GM12878 (cell line): ENCODE measurements at regions not wholly inside any gene's neighbourhood (a gene's known extent, or its start where the extent isn't known, plus 50 kb on each side); places are given as distances from the start of the nearest gene placed in this dataset.

ENCODE experiments used
- ATAC-seq: fragments of 200-7000 bp; cut with Tn5 transposase; 3 replicates; pipeline ENCODE4 v1.9.1; 2020; ENCODE audit warnings: mild to moderate bottlenecking, moderate library complexity
- BruUV-seq: library from RNA; stranded (reverse); fragments of 400-500 nt; replicated peaks from 2 replicates; lab custom pipeline; 2021; lab: Mats Ljungman, UMichigan
- CTCF ChIA-PET: fragments of 300-600 bp; sonication (Branson Sonifier 250); formaldehyde crosslinking; extraction: SDS; loops from one replicate; lab custom pipeline; 2021; ENCODE audit warnings: inconsistent platforms; lab: Yijun Ruan, JAX
- POLR2A ChIA-PET: fragments of 350-600 bp; formaldehyde crosslinking; extraction: SDS; loops from one replicate; lab custom pipeline; 2021; ENCODE audit warnings: inconsistent platforms; lab: Charles Lee
- RAD21 ChIA-PET: fragments of 300-600 bp; sonication (Branson Sonifier 250); formaldehyde crosslinking; loops from one replicate; lab custom pipeline; 2023; ENCODE audit warnings: antibody characterized with exemption; ENCODE audit not compliant: unreplicated experiment; lab: Charles Lee
- SMC1A ChIA-PET: fragments of 300-600 bp; sonication (Branson Sonifier 250); formaldehyde crosslinking; loops from one replicate; lab custom pipeline; 2023; ENCODE audit not compliant: unreplicated experiment, uncharacterized antibody; lab: Charles Lee
- DNase-seq: peaks from one replicate; pipeline ENCODE4 v3.0.0-alpha.2; 2011; ENCODE audit warnings: low read depth, low spot score
- FAIRE-seq: peaks from 3 replicates; lab custom pipeline; 2011; peaks lifted over from hg19 to GRCh38; lab: Jason Lieb, UNC
- H2AFZ ChIP-seq: 2 replicates; pipeline ENCODE4 v1.6.0; 2011; ENCODE audit warnings: low read depth, low read length, control low read depth; ENCODE audit not compliant: control insufficient read depth
- H3K27ac ChIP-seq: 2 replicates; pipeline ENCODE4 v1.5.1; 2011; ENCODE audit warnings: control low read depth; ENCODE audit not compliant: control insufficient read depth, insufficient read depth
- H3K27me3 ChIP-seq, 2 experiments: replicated peaks in 1 of 2; 2 replicates each; pipeline versions ENCODE4 v1.6.0 to v1.6.1; 2011; ENCODE audit warnings: low read length in 1 of 2; ENCODE audit not compliant: control insufficient read depth in 2 of 2, insufficient read depth in 2 of 2
- H3K36me3 ChIP-seq, 2 experiments: 2 replicates each; pipeline ENCODE4 v1.5.1; 2011; ENCODE audit warnings: low read length in 1 of 2; ENCODE audit not compliant: control insufficient read depth in 2 of 2, insufficient read depth in 2 of 2
- H3K4me1 ChIP-seq: 2 replicates; pipeline ENCODE4 v1.6.1; 2011; ENCODE audit warnings: mild to moderate bottlenecking, low read length, moderate library complexity, mixed read lengths; ENCODE audit not compliant: control insufficient read depth, insufficient read depth
- H3K4me2 ChIP-seq: 2 replicates; pipeline ENCODE4 v1.6.0; 2011; ENCODE audit warnings: control low read depth; ENCODE audit not compliant: control insufficient read depth, insufficient read depth
- H3K4me3 ChIP-seq: fragments of 200-600 bp; sonication (generic); 2 replicates; pipeline ENCODE4 v1.5.1; 2016
- H3K79me2 ChIP-seq: 2 replicates; pipeline ENCODE4 v1.6.0; 2011; ENCODE audit warnings: low read length; ENCODE audit not compliant: control insufficient read depth, insufficient read depth
- H3K9ac ChIP-seq: 2 replicates; pipeline ENCODE4 v1.8.0; 2011; ENCODE audit warnings: low read length, control low read depth, mixed read lengths; ENCODE audit not compliant: control insufficient read depth, insufficient read depth
- H3K9me3 ChIP-seq: replicated peaks from 3 replicates; pipeline ENCODE4 v1.5.1; 2011; ENCODE audit warnings: mild to moderate bottlenecking, low read length; ENCODE audit not compliant: control insufficient read depth, insufficient read depth
- H4K20me1 ChIP-seq: 2 replicates; pipeline ENCODE4 v1.6.0; 2011; ENCODE audit not compliant: control insufficient read depth, insufficient read depth
- FOS ChIP-seq: IDR thresholded peaks from 3 replicates; pipeline ENCODE4 v1.6.1; 2011; ENCODE audit warnings: borderline replicate concordance; ENCODE audit not compliant: insufficient read length; ENCODE audit errors: extremely low read depth
- HDGF ChIP-seq: fragments of 450-650 bp; IDR thresholded peaks from 2 replicates; pipeline ENCODE4 v1.6.1; 2016; ENCODE audit warnings: antibody characterized with exemption
- KDM1A ChIP-seq: fragments of 200-600 bp; sonication (generic); IDR thresholded peaks from 2 replicates; pipeline ENCODE4 v1.6.1; 2016; ENCODE audit warnings: borderline replicate concordance
- MYB ChIP-seq: fragments of 150-350 bp; IDR thresholded peaks from 2 replicates; pipeline ENCODE4 v1.6.1; 2014; ENCODE audit warnings: mild to moderate bottlenecking, low read depth, low read length, borderline replicate concordance
- PML ChIP-seq: IDR thresholded peaks from 2 replicates; pipeline ENCODE4 v1.6.1; 2012; ENCODE audit warnings: low read length, inconsistent platforms
- SPI1 ChIP-seq: IDR thresholded peaks from 2 replicates; pipeline ENCODE4 v1.6.1; 2011; ENCODE audit warnings: low read depth, mild to moderate bottlenecking, low read length, moderate library complexity, borderline replicate concordance; ENCODE audit not compliant: insufficient read depth
- TCF3 ChIP-seq: IDR thresholded peaks from 2 replicates; pipeline ENCODE4 v1.6.1; 2012; ENCODE audit warnings: low read depth, mild to moderate bottlenecking, low read length, borderline replicate concordance; ENCODE audit not compliant: insufficient read depth
- WRNIP1 ChIP-seq: IDR thresholded peaks from 2 replicates; pipeline ENCODE4 v1.6.1; 2011; ENCODE audit warnings: low read depth, low read length, improper control_type of control experiment, borderline replicate concordance
- YBX1 ChIP-seq: fragments of 450-650 bp; IDR thresholded peaks from 2 replicates; pipeline ENCODE4 v1.6.1; 2016; ENCODE audit warnings: antibody characterized with exemption
- ZBED1 ChIP-seq: IDR thresholded peaks from 2 replicates; pipeline ENCODE4 v1.6.1; 2016; ENCODE audit warnings: borderline replicate concordance
- ZSCAN29 ChIP-seq: fragments of 450-650 bp; IDR thresholded peaks from 2 replicates; pipeline ENCODE4 v1.6.1; 2017; ENCODE audit warnings: mild to moderate bottlenecking, moderate library complexity
- WGBS: methylation state at CpG from one replicate; pipeline ENCODE4 v1.1.6; 2016; ENCODE audit warnings: low lambda C conversion rate; ENCODE audit not compliant: insufficient replicate concordance, insufficient coverage; ENCODE audit errors: missing lambda C conversion rate; 5-methylcytosine and 5-hydroxymethylcytosine counted together
- in situ Hi-C: fragments of 300-500 bp; cut with MboI; formaldehyde crosslinking; loops from 9 replicates; pipeline ENCODE4 v1.14.3; 2018; ENCODE audit warnings: mixed read lengths
- intact Hi-C: fragments of 100-400 bp; cut with micrococcal nuclease; formaldehyde crosslinking; loops from one replicate; pipeline ENCODE4 v1.14.2; 2022; ENCODE audit not compliant: unreplicated experiment
- TF ChIP-seq, protein P1 (sequence below): fragments of 450-650 bp; IDR thresholded peaks from 2 replicates; pipeline ENCODE4 v1.6.1; 2014; ENCODE audit warnings: mild to moderate bottlenecking

DNA sequence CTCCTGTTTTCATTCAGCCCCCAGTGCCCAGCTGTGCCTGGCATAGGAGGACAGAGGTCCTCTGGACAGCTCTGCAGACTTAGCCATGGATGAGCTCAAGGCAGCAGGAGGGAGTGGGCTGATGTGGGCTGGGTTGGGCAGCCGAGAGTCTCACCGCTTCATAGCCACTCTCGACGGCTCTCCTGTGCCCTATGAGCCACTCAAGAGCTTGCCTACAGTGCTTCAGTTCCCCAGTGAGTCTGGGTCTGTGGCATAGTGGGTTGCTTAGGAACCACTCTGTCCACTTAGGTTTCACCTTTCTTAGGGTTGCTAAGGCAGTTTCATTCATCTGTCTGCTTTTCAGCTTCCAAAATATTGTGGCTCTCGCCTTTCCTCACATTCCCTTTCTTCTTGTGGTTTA, 296.8 kb downstream of the ICE1 start (continued):
- no peak for TF ChIP-seq WRNIP1
- no peak for TF ChIP-seq KDM1A
- no peak for TF ChIP-seq SPI1
- TF ChIP-seq MYB = no peak
- TF ChIP-seq, all 136 proteins: peak for 0

DNA sequence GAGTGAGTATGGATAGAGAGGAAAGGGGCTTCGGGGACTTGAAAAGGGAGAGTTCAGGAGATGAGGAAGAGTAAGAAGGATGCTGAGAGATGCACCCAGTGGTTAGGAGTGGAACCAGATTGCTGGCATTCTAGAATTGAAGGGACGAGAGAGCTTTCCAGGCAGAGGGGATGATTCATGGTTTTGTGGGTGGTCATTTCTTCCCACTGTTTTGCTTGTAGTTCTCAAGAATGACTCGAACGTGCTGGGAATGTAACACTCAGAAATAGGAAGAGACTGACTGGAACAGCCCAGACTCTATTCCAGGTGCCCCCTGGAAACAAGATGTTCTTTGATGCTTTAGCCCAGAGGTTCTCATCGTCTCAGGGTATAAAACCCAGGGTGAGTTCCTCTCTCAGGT, 294.2 kb downstream of the ICE1 start:
- Histone ChIP-seq H3K9ac (no peak overlapping the region), H2AFZ (no peak overlapping the region), H3K27ac (no peak overlapping the region), H3K36me3 (no peaks in the 10 kb centered on the region), H3K79me2 (no peaks in the 10 kb centered on the region), H3K27me3 (no peaks in the 10 kb centered on the region), H3K4me1 (no peaks in the 10 kb centered on the region), H3K4me3 (no peak overlapping the region), H4K20me1 (no peaks in the 10 kb centered on the region), H3K9me3 (no peaks in the 10 kb centered on the region; the same call in 2 of the 3 replicates), H3K4me2 (no peak overlapping the region)
- FAIRE-seq (no peak), DNase-seq (no peak), ATAC-seq (no peak)
- in situ Hi-C loops (no loop called here), intact Hi-C loops (no loop called here)
- ChIA-PET CTCF (no interaction called here), POLR2A (no interaction called here), SMC1A (interaction anchor here (1.2 kb wide), 1 partner anchor 70 kb away, joined by 3 read pairs; no protein-coding TSS in a partner anchor), RAD21 (no interaction called here)
- WGBS = 33% methylated on average over 5 of the region's 5 CpGs
- no peak for TF ChIP-seq ZBED1
- no peak for TF ChIP-seq HDGF
- TF ChIP-seq TCF3 = no peak
- TF ChIP-seq FOS = no peak
- TF ChIP-seq YBX1 = no peak
- TF ChIP-seq, protein P1, sequence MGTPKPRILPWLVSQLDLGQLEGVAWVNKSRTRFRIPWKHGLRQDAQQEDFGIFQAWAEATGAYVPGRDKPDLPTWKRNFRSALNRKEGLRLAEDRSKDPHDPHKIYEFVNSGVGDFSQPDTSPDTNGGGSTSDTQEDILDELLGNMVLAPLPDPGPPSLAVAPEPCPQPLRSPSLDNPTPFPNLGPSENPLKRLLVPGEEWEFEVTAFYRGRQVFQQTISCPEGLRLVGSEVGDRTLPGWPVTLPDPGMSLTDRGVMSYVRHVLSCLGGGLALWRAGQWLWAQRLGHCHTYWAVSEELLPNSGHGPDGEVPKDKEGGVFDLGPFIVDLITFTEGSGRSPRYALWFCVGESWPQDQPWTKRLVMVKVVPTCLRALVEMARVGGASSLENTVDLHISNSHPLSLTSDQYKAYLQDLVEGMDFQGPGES = no peak
- TF ChIP-seq ZSCAN29 = no peak
- TF ChIP-seq PML = no peak
- no TSS peak for BruUV-seq
